Inflammatory macrophage treated with lipopolysaccharide for 1 hour (primary cell): ENCODE measurements at regions not wholly inside any gene's neighbourhood (a gene's known extent, or its start where the extent isn't known, plus 50 kb on each side); places are given as distances from the start of the nearest gene placed in this dataset.

Source experiments
- DNase-seq, 2 donors: peaks; one replicate each; pipeline ENCODE4 v3.0.0-alpha.2; 2020 to 2022

DNA sequence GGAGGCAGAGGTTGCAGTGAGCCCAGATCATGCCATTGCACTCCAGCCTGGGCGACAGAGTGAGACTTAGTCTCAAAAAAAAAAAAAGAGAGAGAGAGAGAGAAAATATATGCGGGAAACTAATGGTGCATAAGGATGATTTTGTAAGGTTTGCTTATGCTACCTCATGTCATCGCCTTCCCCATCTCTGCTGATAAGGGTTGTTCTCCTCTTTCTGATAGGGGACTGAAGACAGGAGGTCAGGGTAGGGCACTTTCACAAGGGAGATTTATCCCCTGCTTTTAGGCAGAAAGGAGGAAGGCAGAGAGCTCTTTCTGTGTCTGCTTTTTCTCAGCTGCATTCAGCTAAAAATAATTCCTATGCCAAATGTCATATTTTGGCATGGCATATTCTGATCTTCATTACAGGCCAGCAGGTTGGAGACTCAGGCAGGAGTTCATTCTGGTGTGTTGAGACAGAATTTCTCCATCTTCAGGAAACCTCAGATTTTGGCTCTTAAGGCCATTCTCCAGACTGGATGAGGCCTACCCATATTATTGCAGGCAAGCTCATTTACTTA is 220.2 kb downstream of the AUH start:
- no peak for DNase-seq

- DNase-seq, result no peak
These were observed 218.6 kb downstream of the AUH start for GRCh38 chr9:91143162-91143561.

DNA sequence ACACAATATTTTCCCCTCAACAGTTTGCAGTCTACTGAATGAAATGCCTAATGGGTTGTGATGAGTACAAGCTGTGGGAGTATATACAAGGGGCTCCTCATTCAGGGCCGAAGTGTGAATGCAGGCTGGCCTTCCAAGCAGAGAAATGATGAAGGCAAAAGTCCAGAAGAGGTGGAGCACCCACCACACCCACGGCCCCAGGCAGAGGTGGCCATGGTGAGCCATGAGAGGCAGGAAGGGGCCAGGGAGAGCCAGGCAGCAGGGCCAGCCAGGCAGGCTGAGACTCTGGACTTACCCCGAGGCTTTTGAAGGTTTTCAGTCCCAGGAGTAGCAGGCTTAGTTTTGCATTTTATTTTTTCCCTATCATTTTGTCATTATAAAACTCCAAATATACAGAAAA is 218.1 kb downstream of the AUH start:
- DNase-seq, result no peak

DNA sequence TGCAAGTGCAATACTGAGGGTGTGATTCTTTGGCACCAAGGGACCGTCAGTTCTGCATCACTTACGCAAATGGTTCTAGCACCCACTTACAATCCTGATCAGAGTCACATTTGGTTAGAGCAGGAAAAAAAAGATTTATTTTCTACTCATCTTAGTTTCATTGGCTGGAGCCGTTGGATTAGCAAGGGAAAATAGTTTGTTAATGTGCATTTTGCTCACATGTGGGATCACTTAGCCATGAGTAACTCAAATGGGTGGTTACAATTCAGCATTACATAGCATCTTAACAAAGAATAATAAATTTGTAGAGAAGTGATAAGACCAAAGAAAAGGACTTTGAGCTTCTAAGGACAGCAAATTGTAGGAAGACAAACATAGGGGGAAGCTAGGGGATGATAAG is 216.9 kb downstream of the AUH start:
- no peak for DNase-seq

GRCh38 chr9:91145496-91145895 is 216.2 kb downstream of the AUH start:
- DNase-seq, result no peak

GRCh38 chr9:91146391-91147019 is 215.2 kb downstream of the AUH start:
- DNase-seq, result peak; percentile 76 to 89

GRCh38 chr9:91147079-91147708 is 214.5 kb downstream of the AUH start:
- no peak for DNase-seq

DNA sequence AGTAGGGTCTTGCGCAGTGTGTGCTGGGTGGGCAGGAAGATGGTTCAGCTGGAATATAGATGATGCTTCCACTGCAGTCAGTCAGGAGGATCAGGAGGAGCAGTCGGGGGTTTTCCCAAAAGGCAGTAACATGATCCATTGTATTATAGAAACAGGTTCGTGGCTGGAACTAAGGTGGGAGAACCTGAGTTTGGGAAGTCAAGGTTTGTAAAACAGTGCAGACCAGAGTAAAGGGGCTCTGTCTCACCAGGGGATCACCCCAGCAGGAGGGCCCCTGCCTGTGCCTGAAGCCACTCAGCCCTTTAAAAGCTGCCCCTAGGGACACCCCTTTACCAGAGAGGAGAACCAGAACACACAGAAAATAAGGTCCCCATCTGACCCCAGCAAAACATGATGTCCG is 213.4 kb downstream of the AUH start:
- DNase-seq, result no peak

DNA sequence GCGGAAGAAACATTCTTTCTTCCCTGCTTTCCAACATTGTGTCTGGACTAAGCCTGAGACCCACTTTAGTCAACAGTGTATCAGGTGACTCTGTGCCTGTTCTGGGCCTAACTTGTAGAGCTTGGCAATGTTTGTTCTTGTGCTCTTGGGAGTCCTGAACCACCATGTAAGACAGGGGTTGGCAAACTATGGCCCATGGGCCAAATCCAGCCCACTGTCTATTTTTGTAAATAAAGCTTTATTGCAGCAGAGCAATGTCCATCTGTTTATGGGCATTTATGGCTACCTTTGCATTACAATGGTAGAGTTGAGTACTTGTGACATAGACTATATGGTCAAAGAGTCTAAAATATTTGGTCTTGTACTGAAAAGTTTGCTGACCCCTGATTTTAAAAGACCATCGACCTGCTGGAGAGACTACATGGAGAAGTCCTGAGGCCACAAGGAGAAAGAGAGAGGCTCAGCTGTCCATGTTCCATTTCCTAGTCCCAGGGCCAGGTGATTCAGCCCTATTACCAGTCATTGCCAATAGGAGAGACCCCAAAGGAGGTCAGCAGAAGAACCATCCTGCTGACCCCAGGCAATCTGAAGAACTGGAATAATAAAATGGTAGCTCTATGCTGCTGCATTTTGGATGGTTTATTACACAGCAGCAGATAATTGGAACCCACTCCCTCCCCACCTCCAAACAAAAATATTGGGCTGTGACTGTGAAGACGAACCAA is 211.3 kb downstream of the AUH start:
- no peak for DNase-seq

DNA sequence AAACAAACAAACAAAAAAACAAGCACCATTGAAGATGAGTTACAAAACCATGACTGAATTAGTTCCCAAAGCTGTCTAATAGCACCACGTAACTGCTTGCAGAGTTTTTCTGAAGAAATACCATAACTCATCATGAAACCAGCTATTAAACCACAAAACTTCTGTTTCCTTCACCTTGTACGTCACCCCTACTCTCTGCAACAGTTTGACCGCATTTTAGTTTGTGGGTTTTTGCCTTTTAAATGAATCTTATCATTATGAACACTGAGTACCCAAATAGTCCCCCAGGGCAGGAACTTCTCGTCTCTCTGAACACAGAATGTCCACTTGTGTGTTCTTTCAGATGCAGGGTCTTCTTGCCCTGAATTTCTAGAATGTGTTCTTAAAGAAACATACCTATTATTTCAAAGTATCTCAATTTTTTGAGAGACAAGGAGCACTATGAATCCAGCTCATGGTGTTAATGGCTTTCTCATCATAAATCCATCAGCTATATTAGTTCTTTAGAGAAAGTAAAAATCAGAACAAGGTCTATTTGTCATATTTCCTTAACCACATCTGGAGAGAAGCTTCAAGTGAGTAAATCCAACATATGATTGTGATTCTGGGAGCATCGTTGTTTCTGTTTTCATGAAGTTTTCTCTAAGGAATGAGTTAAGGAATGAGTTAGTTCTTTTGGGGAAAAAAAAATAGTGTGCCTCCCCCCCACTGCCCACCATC is 210.6 kb downstream of the AUH start:
- DNase-seq, result peak; percentile 87 to 89

DNA sequence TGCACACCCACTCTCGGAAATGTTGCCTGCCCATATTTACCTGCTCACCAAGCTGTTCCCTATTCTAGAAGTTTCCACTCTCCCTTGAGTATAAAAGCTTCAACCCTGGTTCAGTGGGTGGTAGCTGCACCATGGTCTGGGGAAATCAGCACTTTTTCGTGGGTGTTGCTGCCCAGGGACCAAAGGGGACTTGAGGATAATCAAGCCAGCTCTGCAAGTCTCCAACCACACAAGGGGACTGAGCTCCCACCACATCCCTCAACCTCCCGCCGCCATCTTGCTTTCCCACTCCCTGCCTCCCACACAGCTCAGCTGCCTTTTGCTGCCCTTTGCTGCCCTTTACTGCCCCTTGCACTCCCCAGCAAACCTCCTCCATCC is 210.0 kb downstream of the AUH start:
- peak in 1 of 2 donors; percentile 60 for DNase-seq

DNA sequence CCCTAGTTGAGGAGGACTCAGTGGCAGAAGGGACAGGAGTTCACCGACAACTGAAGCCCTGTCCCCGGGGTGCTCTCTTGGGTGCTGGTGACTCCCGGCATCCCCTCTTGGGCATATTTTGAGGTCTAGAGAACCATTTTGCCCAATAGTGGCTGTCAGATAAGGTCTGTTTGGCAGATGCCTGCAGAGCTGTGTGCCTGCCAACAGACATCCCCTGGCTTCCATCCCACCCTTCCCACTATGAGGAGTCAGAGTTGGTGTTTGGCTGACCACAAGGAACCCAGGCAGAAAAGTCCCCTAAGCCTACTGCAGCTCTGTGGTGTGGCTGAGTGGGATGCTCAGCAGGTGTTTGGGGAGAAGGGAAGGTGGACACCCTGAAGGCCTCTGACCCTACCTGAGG is 207.0 kb downstream of the AUH start:
- no peak for DNase-seq

DNA sequence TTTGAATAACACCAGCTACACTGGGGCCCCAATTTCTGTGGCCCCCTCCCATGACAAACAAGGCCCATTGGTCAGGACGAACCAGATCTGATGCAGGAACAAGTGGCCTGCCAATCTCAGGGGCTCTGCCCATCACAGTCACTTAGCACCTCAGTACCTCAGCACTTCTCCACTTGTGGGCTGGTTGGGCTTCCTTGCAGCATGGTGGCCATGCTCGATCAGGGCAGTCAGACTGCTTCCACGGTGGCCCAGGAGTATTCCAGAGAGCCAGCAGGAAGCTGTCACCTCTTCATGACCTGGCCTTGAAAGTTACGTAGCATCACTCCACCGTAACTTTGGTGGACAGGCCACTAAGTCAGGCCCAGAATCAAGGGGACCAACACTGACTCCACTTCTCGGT is 206.5 kb downstream of the AUH start:
- no peak for DNase-seq

- DNase-seq, result no peak
These were observed 205.9 kb downstream of the AUH start for GRCh38 chr9:91155746-91156376.

DNA sequence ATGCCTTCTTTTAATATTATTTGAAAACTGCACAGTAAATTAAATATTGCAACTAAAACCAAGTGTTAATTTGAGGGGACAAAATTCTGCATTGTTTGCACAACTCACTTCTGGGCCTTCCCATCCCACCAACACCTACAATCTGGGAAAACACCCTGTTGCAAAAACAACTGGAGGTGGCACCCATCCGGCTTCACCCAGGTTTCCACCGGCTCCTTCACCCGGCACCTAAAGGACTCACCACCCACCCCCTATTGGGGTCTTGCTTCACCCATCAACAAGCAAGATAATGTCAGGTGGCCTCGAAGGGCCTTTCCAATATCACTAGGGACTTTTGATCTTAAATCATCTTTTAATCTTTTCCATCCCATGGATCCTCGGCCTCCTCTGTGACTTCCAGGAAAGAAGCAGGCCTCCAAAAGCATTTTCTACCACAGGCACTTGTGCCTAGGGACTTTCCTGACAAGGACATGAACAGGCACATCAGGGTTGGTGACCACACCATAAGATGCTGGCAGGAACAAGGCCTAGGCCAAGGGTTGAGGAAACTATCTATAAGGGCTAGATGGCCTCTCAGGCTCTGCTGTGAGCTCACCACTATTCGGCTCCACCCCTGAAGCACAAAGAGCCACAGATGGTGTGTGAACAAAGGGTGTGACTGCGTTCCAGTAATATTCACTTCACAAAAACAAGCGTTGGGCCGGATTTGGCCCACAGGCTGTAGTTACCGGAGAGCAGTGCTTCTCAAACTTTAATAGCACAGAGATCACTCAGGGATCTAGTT is 205.1 kb downstream of the AUH start:
- peak in 1 of 2 donors; percentile 41 for DNase-seq

GRCh38 chr9:91157883-91158282 is 203.8 kb downstream of the AUH start:
- DNase-seq, result no peak

- no peak for DNase-seq
These were observed 203.4 kb downstream of the AUH start for GRCh38 chr9:91158286-91158685.

- DNase-seq, result no peak
These were observed 202.8 kb downstream of the AUH start for GRCh38 chr9:91158946-91159345.

- DNase-seq, result no peak
These were observed 202.0 kb downstream of the AUH start for GRCh38 chr9:91159664-91160121.

DNA sequence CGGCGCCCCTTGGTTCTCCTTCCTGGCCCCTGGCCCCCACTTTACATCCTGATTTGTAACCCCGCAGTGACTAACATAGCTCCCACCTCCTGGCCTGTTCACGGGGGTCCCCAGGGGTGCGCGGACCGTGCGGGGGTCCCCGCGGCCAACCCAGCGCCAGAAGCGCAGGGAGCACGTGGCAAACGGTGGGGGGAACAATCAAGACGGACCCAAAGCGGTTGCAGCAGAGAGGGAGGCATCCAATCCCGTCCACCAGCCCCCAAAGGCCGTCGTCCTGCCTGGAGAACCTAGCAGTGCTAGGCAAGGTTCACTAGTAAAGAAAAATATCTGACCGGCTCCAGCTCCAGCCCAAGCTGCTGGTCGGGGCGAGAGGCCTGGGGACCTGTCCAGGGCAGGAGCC is 201.5 kb downstream of the AUH start:
- DNase-seq, result no peak

- DNase-seq, result no peak
These were observed 200.9 kb downstream of the AUH start for GRCh38 chr9:91160599-91161464.
